WTC11 (cell line): ENCODE measurements at regions not wholly inside any gene's neighbourhood (a gene's known extent, or its start where the extent isn't known, plus 50 kb on each side); places are given as distances from the start of the nearest gene placed in this dataset.

Experiments
- AFF4 ChIP-seq: sonication (generic); formaldehyde crosslinking; IDR thresholded peaks from 2 replicates; pipeline ENCODE4 v1.8.1; 2023; ENCODE audit warnings: mild to moderate bottlenecking, missing genetic modification reagents, borderline replicate concordance
- ARID4B ChIP-seq: sonication (generic); formaldehyde crosslinking; IDR thresholded peaks from 2 replicates; pipeline ENCODE4 v1.8.0; 2023; ENCODE audit warnings: missing genetic modification reagents, mild to moderate bottlenecking, borderline replicate concordance
- CREB1 ChIP-seq: sonication (generic); formaldehyde crosslinking; IDR thresholded peaks from 2 replicates; pipeline ENCODE4 v1.8.0; 2023; ENCODE audit warnings: mild to moderate bottlenecking, missing genetic modification reagents
- CTCF ChIP-seq: fragments of 200-600 bp; IDR thresholded peaks from 2 replicates; pipeline ENCODE4 v1.8.0; 2022; ENCODE audit warnings: antibody characterized with exemption
- JUN ChIP-seq: sonication (generic); formaldehyde crosslinking; IDR thresholded peaks from 2 replicates; pipeline ENCODE4 v1.8.0; 2023; ENCODE audit warnings: mild to moderate bottlenecking, missing genetic modification reagents
- SMAD4 ChIP-seq: sonication (generic); formaldehyde crosslinking; IDR thresholded peaks from 2 replicates; pipeline ENCODE4 v1.8.0; 2022; ENCODE audit warnings: mild to moderate bottlenecking, missing genetic modification reagents

GRCh38 chr11:80586464-80586863, 1145.6 kb upstream of the TENM4 start:
- TF ChIP-seq CREB1 (CRISPR knock-in tag): no peak
- TF ChIP-seq AFF4 (CRISPR knock-in tag): no peak
- no peak for TF ChIP-seq CTCF
- no peak for TF ChIP-seq ARID4B (CRISPR knock-in tag)
- TF ChIP-seq SMAD4 (CRISPR knock-in tag): no peak
- no peak for TF ChIP-seq JUN (CRISPR knock-in tag)
